Amniotic epithelial cell (primary cell): ENCODE measurements at regions not wholly inside any gene's neighbourhood (a gene's known extent, or its start where the extent isn't known, plus 50 kb on each side); places are given as distances from the start of the nearest gene placed in this dataset.
"Not testable (repeated sequence)": the region's sequence is repeated elsewhere in the genome, so short reads cannot be mapped to it uniquely, and the experiment has no call there.

Experiments used
- DNase-seq: peaks from one replicate; pipeline ENCODE4 v3.0.0-alpha.2; 2010; ENCODE audit warnings: low read depth

DNA sequence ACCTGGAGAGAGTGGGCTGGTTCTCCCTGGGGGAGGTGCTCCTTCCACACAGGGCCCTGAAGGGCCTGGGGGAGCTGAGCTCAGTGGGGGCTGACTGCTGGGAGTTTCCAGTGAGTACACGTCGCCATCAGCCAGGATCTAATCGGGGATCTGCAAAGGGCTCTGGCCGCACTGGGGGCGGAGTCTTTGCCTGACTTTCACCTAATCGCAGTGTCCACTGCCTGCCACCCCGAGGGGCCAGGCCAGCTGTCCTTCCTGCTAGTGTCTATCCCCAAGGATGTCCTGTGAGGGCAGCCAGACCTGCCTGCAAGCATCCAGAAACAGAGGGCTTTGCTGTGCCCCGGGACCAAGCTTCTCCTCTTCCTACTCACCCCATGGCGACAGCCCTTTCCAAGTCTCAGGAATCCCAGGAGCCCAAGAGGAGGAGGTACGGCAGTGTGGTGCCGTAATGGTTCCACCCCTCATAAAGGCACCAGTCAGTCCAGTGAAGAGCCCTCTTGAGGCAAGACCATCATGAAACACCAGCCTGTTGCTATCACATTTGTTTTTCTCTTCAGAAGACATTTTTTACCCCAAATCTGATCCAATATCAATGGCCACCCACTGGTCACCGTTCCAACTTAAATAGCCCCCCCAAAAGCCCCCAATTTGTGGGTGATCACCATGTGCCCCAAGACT lies 243.1 kb upstream of the ECI2 start:
- no peak for DNase-seq

DNA sequence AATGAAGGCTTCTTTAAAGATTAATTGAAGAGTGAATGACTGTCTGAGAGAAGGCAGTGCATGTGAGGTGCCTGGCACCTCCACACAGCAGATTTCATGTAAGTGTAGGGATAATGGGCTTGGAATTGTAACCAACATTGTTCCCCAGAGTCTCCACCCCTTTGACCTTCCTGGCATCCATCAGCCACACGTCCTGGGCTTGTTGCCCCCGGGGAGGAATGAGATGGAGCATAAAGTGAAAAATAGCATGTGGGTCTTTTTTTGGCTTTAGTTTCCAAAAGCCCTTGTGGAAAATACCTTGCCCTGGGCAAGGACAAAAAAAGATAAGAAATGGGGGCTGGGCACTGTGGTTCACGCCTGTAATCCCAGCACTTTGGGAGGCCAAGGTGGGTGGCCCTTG lies 242.2 kb upstream of the ECI2 start:
- no peak for DNase-seq

GRCh38 chr6:4374216-4374615 lies 238.8 kb upstream of the ECI2 start:
- no peak for DNase-seq

- no peak for DNase-seq
Measured at GRCh38 chr6:4372866-4373265, 237.5 kb upstream of the ECI2 start.

- DNase-seq, result peak; percentile 48
Measured at GRCh38 chr6:4371207-4371921, 236.0 kb upstream of the ECI2 start.

DNA sequence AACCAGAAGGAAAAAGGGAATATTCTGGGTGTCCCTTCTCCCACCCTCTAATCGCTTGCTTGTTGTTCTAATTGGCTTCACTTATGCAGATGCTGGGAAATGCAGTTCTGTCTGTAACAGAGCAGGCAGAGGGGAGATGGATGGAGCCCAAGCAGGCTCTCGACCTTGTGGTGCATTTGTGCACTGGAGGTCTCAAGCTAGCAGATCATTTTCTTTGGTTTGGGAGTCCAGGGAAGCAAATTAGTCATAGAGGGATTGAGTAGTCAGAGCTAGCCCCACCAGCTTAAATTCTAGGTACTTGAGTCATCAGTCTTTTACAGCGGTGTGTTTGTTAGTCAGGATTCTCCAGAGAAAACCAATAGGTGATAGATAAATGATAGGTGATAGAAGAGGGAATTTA lies 234.7 kb upstream of the ECI2 start:
- peak; percentile 94 for DNase-seq

DNA sequence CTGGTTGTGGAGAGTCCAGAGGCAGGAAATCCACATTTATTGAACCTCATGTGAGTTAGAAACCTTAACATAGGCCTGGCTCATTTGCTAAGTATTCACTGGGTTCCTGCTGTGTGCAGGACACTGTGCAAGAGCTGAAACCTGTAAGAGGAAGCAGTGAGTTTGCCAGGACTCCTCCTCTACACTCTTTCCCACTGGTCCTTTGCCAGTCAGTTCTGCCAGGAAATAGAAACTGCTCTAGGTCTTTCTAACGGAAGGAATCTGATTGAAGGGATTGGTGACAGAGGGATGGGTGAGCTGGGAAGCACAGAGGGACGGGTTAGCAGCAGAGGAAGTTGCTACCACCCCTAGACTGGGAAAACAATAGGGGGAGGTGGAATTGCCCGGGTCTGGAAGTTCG lies 234.2 kb upstream of the ECI2 start:
- peak; percentile 49 for DNase-seq

DNA sequence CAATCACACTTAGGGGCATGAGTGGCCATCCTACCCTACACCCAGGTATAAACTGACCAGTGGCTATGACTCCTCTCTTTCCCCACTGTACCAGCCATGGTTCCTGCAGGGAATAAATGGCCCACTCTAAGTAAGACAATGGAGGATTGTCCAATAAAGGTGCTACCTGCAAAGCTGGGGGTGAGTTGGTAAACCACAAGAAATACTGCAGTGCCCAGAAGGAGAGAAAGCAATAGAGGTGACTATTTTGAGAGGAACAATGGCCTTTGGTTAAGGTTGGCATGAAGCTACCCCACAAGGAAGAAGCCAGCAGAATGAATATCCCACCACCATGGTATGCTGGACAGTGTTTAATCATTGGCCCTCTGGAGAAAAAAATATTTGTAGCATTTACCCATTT lies 233.3 kb upstream of the ECI2 start:
- no peak for DNase-seq

GRCh38 chr6:4367643-4368042 lies 232.3 kb upstream of the ECI2 start:
- DNase-seq, result no peak

- peak; percentile 10 for DNase-seq
Measured at GRCh38 chr6:4366635-4367395, 231.4 kb upstream of the ECI2 start.

DNA sequence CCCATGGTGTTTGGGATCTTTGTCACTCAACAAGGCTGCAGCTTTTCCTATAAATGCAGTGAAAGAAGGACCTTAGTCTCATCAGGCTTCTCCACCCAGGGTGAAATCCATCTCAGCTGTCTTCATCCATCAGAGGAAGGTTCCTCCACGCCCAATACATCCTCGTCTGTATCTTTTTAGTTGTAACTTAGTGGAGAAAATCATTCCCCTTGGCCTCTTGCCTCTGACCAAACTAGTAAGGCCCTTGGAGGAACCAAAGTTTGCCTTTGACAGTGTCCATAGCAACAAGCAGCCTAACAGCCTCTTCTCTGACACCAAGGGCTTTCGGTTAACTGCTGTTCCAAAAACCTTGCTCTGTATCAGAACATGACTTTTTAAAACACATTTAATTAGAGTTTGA lies 230.3 kb upstream of the ECI2 start:
- DNase-seq, result no peak

GRCh38 chr6:4364711-4365110 lies 229.3 kb upstream of the ECI2 start:
- DNase-seq, result no peak

DNA sequence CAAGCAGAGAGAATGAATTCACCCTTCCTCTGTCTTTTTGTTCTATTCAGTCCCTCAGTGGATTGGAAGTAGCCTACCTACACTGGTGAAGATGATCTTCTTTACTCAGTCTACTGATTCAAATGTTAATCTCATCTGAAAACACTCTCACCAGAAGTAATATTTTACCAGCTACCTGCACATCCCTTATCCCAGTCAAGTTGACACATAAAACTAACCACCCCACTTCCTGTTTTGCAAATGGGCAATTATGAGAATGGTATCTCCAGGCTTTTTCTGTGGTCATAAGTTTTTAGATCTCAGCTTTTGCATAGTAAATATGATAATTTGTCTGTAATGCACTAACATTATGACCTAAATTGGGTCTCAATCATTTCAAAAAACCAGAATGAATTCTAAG lies 228.8 kb upstream of the ECI2 start:
- no peak for DNase-seq

DNA sequence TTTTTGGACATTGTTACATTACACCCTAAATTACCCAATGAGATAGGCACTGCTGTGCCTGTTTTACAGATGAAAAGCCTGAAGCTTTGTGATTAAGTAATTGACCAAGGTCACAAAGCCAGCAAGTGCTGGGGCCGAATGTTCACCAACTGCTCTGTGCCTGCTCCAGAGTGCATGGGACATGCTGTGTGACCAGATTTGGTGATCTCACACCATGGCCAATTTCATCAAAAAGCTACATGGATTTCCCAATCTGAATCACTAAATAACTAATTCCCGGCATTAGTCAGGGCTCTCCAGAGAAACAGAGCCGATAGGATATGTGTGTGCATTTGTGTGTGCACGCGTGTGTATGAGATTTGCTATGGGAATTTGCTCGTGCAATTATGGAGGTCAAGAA lies 228.3 kb upstream of the ECI2 start:
- no peak for DNase-seq

DNA sequence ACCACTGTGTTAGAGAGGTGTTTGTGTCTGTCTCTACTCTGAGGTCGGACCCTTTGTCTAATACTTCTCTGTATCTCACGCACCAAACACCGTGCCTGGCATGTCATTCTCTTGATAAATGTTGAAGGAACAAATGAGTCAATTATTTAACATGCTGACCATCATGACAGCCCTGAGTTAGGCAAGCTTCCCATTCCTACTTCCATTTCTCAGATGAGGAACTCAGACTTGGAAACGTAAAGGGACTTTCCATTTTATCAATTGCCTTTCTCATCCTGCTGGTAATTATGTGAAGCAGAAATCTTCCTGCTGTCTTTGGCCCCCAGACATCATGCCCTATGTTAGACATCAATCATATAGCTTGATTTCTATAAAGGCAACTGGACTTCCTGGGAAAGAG lies 227.0 kb upstream of the ECI2 start:
- DNase-seq, result no peak

DNA sequence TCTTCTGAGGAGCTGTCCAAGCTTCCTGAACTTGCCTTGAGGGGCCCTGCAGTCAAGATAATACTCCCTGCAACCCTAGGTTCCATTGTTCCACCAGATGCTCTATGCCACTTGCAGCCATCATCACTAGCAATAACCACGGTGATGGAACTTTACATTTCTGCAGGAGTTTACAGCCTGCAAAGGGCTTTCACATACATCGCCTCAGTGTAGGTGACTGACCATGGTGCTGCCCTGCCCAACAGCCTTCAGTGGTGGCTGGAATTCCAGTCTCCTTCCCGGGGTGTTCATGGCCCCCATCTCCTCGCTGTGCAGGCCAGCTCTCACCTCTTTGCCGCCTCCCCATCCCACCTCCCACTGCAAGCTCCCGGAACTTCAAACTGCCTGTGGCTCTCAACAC lies 225.5 kb upstream of the ECI2 start:
- DNase-seq, result no peak

DNA sequence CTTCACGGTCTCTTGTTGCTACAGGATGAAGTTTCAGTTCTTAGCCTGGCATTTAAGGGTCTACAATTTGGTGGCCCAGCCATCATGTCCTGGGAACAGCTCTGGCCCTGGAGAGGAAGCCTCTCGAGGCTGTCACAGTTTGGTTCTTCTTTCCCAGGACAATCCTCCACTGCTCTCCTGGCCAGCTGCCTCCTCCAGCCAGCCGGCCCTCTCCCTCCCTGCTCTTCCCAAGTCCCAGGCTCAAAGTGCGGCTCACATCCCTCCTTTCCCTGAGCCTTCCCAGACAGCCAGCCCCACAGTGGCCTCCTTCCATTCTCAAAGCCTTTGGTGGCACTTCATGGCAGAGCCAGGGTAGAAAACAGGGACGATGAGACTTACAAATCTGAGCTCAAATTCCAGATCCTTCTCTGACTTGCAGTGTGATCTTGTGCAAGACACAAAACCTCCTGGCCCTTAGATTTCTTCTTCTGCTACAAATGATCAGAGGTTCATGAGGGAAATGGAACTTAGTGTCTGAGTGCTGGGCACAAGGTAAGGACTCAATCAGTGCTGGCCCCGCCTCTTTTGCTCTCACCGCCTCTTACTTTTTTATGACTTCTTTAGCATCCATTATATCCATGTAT lies 223.8 kb upstream of the ECI2 start:
- peak; percentile 20 for DNase-seq

GRCh38 chr6:4358414-4359107 lies 223.2 kb upstream of the ECI2 start:
- peak; percentile 97 for DNase-seq

- DNase-seq, result not testable (repeated sequence)
Measured at GRCh38 chr6:4357660-4358152, 222.3 kb upstream of the ECI2 start.

GRCh38 chr6:4356899-4357659 lies 221.7 kb upstream of the ECI2 start:
- DNase-seq, result no peak

- DNase-seq, result peak; percentile 84
Measured at GRCh38 chr6:4355241-4355640, 219.9 kb upstream of the ECI2 start.
